GM21423 (cell line): ENCODE measurements at regions not wholly inside any gene's neighbourhood (a gene's known extent, or its start where the extent isn't known, plus 50 kb on each side); places are given as distances from the start of the nearest gene placed in this dataset.
"Not testable (repeated sequence)": the region's sequence is repeated elsewhere in the genome, so short reads cannot be mapped to it uniquely, and the experiment has no call there.

Source experiments
- ATAC-seq: cut with Tn5 transposase; IDR thresholded peaks from one replicate; pipeline ENCODE4 v1.9.1; 2021; ENCODE audit warnings: mild to moderate bottlenecking, moderate library complexity; ENCODE audit not compliant: unreplicated experiment

GRCh38 chr18:55764386-55764785 lies 176.4 kb upstream of the TCF4 start:
- ATAC-seq, result no peak

GRCh38 chr18:55763805-55764204 lies 175.8 kb upstream of the TCF4 start:
- no peak for ATAC-seq

- ATAC-seq, result no peak
Measured at GRCh38 chr18:55763298-55763697, 175.3 kb upstream of the TCF4 start.

GRCh38 chr18:55762424-55762823 lies 174.4 kb upstream of the TCF4 start:
- no peak for ATAC-seq

GRCh38 chr18:55753643-55754263 lies 165.8 kb upstream of the TCF4 start:
- no peak for ATAC-seq

- ATAC-seq, result no peak
Measured at GRCh38 chr18:55751476-55751875, 163.5 kb upstream of the TCF4 start.

GRCh38 chr18:55748227-55748738 lies 160.3 kb upstream of the TCF4 start:
- no peak for ATAC-seq

GRCh38 chr18:55744206-55744605 lies 156.2 kb upstream of the TCF4 start:
- no peak for ATAC-seq

GRCh38 chr18:55743736-55744135 lies 155.7 kb upstream of the TCF4 start:
- no peak for ATAC-seq

- ATAC-seq, result no peak
Measured at GRCh38 chr18:55743133-55743532, 155.1 kb upstream of the TCF4 start.

GRCh38 chr18:55739488-55739887 lies 151.5 kb upstream of the TCF4 start:
- no peak for ATAC-seq

GRCh38 chr18:55738483-55739114 lies 150.6 kb upstream of the TCF4 start:
- ATAC-seq, result no peak

- ATAC-seq, result no peak
Measured at GRCh38 chr18:55737781-55738468, 149.9 kb upstream of the TCF4 start.

GRCh38 chr18:55737266-55737665 lies 149.3 kb upstream of the TCF4 start:
- ATAC-seq, result no peak

- no peak for ATAC-seq
Measured at GRCh38 chr18:55735969-55736368, 148.0 kb upstream of the TCF4 start.

- no peak for ATAC-seq
Measured at GRCh38 chr18:55735199-55735855, 147.3 kb upstream of the TCF4 start.

- no peak for ATAC-seq
Measured at GRCh38 chr18:55732227-55733106, 144.5 kb upstream of the TCF4 start.

GRCh38 chr18:55731594-55732042 lies 143.6 kb upstream of the TCF4 start:
- no peak for ATAC-seq

- ATAC-seq, result not testable (repeated sequence)
Measured at GRCh38 chr18:55721006-55721405, 133.0 kb upstream of the TCF4 start.

- no peak for ATAC-seq
Measured at GRCh38 chr18:55713707-55714106, 125.7 kb upstream of the TCF4 start.
